GM21576 (cell line): ENCODE measurements at regions not wholly inside any gene's neighbourhood (a gene's known extent, or its start where the extent isn't known, plus 50 kb on each side); places are given as distances from the start of the nearest gene placed in this dataset.
"Not testable (repeated sequence)": the region's sequence is repeated elsewhere in the genome, so short reads cannot be mapped to it uniquely, and the experiment has no call there.

Experiments used
- ATAC-seq: cut with Tn5 transposase; IDR thresholded peaks from one replicate; pipeline ENCODE4 v1.9.1; 2021; ENCODE audit warnings: mild to moderate bottlenecking, moderate library complexity; ENCODE audit not compliant: unreplicated experiment

GRCh38 chr20:47927944-47928343, 142.7 kb upstream of the SULF2 start:
- no peak for ATAC-seq

- no peak for ATAC-seq
These were observed 142.1 kb upstream of the SULF2 start for GRCh38 chr20:47927385-47927851.

- ATAC-seq, result no peak
These were observed 141.4 kb upstream of the SULF2 start for GRCh38 chr20:47926731-47927130.

GRCh38 chr20:47925593-47925992, 140.3 kb upstream of the SULF2 start:
- no peak for ATAC-seq

- no peak for ATAC-seq
These were observed 137.0 kb upstream of the SULF2 start for GRCh38 chr20:47922269-47922668.

- not testable (repeated sequence) for ATAC-seq
These were observed 136.5 kb upstream of the SULF2 start for GRCh38 chr20:47921829-47922228.

GRCh38 chr20:47921408-47921807, 136.1 kb upstream of the SULF2 start:
- ATAC-seq, result no peak

GRCh38 chr20:47917549-47918070, 132.3 kb upstream of the SULF2 start:
- ATAC-seq, result no peak

GRCh38 chr20:47915495-47915894, 130.2 kb upstream of the SULF2 start:
- ATAC-seq, result no peak

- no peak for ATAC-seq
These were observed 129.5 kb upstream of the SULF2 start for GRCh38 chr20:47914792-47915191.

GRCh38 chr20:47912786-47913501, 127.7 kb upstream of the SULF2 start:
- ATAC-seq, result not testable (repeated sequence)

GRCh38 chr20:47912165-47912564, 126.9 kb upstream of the SULF2 start:
- ATAC-seq, result not testable (repeated sequence)

- ATAC-seq, result not testable (repeated sequence)
These were observed 124.6 kb upstream of the SULF2 start for GRCh38 chr20:47909696-47910369.

GRCh38 chr20:47908361-47909035, 123.2 kb upstream of the SULF2 start:
- ATAC-seq, result not testable (repeated sequence)

GRCh38 chr20:47907951-47908350, 122.7 kb upstream of the SULF2 start:
- ATAC-seq, result not testable (repeated sequence)

- ATAC-seq, result no peak
These were observed 121.9 kb upstream of the SULF2 start for GRCh38 chr20:47907031-47907675.

- ATAC-seq, result no peak
These were observed 121.0 kb upstream of the SULF2 start for GRCh38 chr20:47906348-47906660.

GRCh38 chr20:47905628-47906347, 120.5 kb upstream of the SULF2 start:
- ATAC-seq, result no peak

- not testable (repeated sequence) for ATAC-seq
These were observed 117.7 kb upstream of the SULF2 start for GRCh38 chr20:47903009-47903408.

GRCh38 chr20:47899313-47899712, 114.0 kb upstream of the SULF2 start:
- ATAC-seq, result not testable (repeated sequence)
